ENCODE measurements at regions not wholly inside any gene's neighbourhood (a gene's known extent, or its start where the extent isn't known, plus 50 kb on each side); places are given as distances from the start of the nearest gene placed in this dataset.

DNA sequence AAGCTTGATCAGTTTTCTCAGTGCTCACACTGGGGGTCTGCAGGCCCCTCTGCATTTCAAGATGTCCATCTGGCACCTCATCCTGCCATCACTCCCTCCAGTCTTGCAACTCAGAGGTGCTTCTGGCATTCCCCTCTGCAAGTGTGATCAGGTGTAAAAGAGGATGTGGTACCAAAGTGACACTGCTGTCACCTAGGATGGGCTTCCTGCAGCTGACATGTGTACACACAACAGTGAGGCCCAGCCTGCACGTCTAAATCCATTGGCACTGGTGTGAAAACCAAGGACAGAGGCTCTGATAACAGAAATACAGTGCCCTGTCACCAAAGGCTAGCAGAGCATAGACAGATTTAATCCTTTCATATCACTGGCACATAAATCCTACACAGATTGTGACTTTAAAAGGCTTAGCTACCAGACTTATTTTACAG, 162.5 kb upstream of the CELF2 start:
- Histone ChIP-seq H3K27me3 (ENCODE audit: insufficient read depth, poor library complexity, severe bottlenecking) (no peaks in the 10 kb centered on the region), H3K27ac (replicated peaks) (no peak overlapping the region), H3K4me3 (replicated peaks; ENCODE audit: insufficient read depth, low read length) (no peak overlapping the region)
- TF ChIP-seq SPI1 (IDR thresholded peaks at IDR 0.05; ENCODE audit: borderline replicate concordance, low read depth) (no peak), GABPA (IDR thresholded peaks at IDR 0.05; ENCODE audit: low read depth) (no peak), POLR2AphosphoS5 (IDR thresholded peaks at IDR 0.05; ENCODE audit: low read depth) (no peak)
- TF ChIP-seq, protein P1, sequence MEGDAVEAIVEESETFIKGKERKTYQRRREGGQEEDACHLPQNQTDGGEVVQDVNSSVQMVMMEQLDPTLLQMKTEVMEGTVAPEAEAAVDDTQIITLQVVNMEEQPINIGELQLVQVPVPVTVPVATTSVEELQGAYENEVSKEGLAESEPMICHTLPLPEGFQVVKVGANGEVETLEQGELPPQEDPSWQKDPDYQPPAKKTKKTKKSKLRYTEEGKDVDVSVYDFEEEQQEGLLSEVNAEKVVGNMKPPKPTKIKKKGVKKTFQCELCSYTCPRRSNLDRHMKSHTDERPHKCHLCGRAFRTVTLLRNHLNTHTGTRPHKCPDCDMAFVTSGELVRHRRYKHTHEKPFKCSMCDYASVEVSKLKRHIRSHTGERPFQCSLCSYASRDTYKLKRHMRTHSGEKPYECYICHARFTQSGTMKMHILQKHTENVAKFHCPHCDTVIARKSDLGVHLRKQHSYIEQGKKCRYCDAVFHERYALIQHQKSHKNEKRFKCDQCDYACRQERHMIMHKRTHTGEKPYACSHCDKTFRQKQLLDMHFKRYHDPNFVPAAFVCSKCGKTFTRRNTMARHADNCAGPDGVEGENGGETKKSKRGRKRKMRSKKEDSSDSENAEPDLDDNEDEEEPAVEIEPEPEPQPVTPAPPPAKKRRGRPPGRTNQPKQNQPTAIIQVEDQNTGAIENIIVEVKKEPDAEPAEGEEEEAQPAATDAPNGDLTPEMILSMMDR (IDR thresholded peaks at IDR 0.05; ENCODE audit: insufficient read depth, low read length) = no peak
- TF ChIP-seq, protein P2, sequence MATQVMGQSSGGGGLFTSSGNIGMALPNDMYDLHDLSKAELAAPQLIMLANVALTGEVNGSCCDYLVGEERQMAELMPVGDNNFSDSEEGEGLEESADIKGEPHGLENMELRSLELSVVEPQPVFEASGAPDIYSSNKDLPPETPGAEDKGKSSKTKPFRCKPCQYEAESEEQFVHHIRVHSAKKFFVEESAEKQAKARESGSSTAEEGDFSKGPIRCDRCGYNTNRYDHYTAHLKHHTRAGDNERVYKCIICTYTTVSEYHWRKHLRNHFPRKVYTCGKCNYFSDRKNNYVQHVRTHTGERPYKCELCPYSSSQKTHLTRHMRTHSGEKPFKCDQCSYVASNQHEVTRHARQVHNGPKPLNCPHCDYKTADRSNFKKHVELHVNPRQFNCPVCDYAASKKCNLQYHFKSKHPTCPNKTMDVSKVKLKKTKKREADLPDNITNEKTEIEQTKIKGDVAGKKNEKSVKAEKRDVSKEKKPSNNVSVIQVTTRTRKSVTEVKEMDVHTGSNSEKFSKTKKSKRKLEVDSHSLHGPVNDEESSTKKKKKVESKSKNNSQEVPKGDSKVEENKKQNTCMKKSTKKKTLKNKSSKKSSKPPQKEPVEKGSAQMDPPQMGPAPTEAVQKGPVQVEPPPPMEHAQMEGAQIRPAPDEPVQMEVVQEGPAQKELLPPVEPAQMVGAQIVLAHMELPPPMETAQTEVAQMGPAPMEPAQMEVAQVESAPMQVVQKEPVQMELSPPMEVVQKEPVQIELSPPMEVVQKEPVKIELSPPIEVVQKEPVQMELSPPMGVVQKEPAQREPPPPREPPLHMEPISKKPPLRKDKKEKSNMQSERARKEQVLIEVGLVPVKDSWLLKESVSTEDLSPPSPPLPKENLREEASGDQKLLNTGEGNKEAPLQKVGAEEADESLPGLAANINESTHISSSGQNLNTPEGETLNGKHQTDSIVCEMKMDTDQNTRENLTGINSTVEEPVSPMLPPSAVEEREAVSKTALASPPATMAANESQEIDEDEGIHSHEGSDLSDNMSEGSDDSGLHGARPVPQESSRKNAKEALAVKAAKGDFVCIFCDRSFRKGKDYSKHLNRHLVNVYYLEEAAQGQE (IDR thresholded peaks at IDR 0.05; ENCODE audit: insufficient replicate concordance, low read depth) = no peak
- DNase-seq (ENCODE audit: low read depth in 1 of 2, low spot score in 1 of 2) = no peak

DNA sequence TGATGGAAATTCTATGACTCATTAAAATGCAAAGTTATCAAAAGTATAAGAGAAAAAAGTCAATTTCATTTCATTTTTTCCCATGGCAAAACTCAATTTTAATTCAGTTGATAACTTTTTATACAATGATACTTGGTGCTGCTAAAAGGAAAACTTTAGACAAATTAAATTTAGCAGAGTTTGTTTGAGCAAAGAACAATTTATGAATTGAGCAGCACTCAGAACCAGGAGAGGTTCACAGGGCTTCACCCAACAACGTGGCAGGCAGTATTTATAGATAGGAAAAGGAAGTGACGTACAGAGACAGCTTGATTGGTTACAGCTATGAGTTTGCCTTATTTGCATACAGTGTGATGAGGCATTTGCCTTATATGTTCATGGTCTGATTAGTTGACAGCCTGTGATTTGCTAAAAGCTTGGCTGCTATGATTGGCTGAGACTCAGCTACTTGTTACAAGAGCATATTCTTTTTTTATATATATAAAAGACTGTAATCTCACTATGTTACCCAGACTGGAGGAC, 157.2 kb upstream of the CELF2 start:
- H3K27me3 ChIP-seq (ENCODE audit: insufficient read depth, poor library complexity, severe bottlenecking) = no peaks in the 10 kb centered on the region
- H3K27ac ChIP-seq (replicated peaks) = no peak overlapping the region
- no peak for DNase-seq (ENCODE audit: low read depth in 1 of 2, low spot score in 1 of 2)
- TF ChIP-seq GABPA (IDR thresholded peaks at IDR 0.05; ENCODE audit: low read depth) (no peak), POLR2AphosphoS5 (IDR thresholded peaks at IDR 0.05; ENCODE audit: low read depth) (no peak), SPI1 (IDR thresholded peaks at IDR 0.05; ENCODE audit: borderline replicate concordance, low read depth) (no peak)
- TF ChIP-seq, protein P2 (IDR thresholded peaks at IDR 0.05; ENCODE audit: insufficient replicate concordance, low read depth) = no peak
- TF ChIP-seq, protein P1 (IDR thresholded peaks at IDR 0.05; ENCODE audit: insufficient read depth, low read length) = no peak
- no peak overlapping the region for H3K4me3 ChIP-seq (replicated peaks; ENCODE audit: insufficient read depth, low read length)

DNA sequence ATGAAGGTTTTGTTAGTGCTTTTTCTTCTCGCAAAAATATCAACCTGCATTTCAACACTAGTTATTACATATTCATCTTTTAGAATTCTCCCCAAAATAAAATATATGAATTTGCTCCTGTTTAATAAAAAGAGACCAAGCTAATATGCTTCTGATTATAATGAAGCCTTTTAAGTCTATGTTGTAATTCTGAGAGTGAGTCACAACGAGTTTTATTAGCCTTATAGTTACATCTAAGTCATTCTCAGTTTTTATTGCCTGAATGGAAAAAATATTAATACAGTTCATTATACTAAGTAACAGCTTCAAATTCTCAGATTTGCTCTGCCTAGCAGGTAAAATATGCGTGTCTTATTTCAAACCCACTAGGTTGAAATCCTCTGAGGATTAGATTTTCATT, 152.4 kb upstream of the CELF2 start:
- TF ChIP-seq SPI1 (IDR thresholded peaks at IDR 0.05; ENCODE audit: borderline replicate concordance, low read depth) (no peak), GABPA (IDR thresholded peaks at IDR 0.05; ENCODE audit: low read depth) (no peak), POLR2AphosphoS5 (IDR thresholded peaks at IDR 0.05; ENCODE audit: low read depth) (no peak)
- TF ChIP-seq, protein P1 (IDR thresholded peaks at IDR 0.05; ENCODE audit: insufficient read depth, low read length) = no peak
- TF ChIP-seq, protein P2 (IDR thresholded peaks at IDR 0.05; ENCODE audit: insufficient replicate concordance, low read depth) = no peak
- no peak for DNase-seq (ENCODE audit: low read depth in 1 of 2, low spot score in 1 of 2)
- Histone ChIP-seq H3K27me3 (ENCODE audit: insufficient read depth, poor library complexity, severe bottlenecking) (no peaks in the 10 kb centered on the region), H3K27ac (replicated peaks) (no peak overlapping the region), H3K4me3 (replicated peaks; ENCODE audit: insufficient read depth, low read length) (no peak overlapping the region)

Measured in HL-60 (cell line).